NCI-H510A treated with DMSO at 0.1 percent for 48 hours (cell line): ENCODE measurements at regions not wholly inside any gene's neighbourhood (a gene's known extent, or its start where the extent isn't known, plus 50 kb on each side); places are given as distances from the start of the nearest gene placed in this dataset.
"Not testable (repeated sequence)": the region's sequence is repeated elsewhere in the genome, so short reads cannot be mapped to it uniquely, and the experiment has no call there.

ENCODE experiments used
- DNase-seq: peaks from one replicate; lab custom pipeline; 2025; lab: John Stamatoyannopoulos, UW

DNA sequence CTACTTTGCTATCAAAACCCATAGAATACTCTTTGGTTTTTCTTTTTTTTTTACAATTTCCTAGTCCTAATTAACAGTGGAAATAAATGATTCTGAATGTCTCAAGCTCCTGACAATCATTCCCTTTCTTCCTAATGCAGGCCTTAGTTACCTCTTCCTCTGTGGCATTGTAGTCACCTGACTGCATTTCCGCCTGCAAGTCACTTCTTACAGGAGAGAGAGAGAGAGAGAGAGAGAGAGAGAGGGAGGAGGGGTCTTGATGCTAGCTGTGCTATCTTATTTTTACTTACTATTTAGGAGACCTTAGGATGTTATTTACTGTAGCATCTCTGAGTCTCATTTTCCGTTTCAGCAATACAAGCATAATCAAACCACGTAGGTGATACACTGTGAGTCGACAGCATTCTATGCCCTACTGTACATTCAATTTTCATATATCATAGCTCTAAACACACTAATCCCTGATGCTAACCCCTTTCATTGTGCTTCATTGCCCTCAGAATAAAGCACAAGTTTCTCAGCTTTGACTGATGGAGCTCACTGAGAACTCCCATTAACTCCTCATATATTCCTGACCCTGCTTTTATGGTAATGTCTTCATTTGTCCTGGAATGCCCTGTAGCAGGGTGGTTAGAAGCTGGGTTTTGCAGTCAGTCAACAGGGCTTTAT is 1237.3 kb downstream of the XPNPEP1 start:
- DNase-seq, result no peak

DNA sequence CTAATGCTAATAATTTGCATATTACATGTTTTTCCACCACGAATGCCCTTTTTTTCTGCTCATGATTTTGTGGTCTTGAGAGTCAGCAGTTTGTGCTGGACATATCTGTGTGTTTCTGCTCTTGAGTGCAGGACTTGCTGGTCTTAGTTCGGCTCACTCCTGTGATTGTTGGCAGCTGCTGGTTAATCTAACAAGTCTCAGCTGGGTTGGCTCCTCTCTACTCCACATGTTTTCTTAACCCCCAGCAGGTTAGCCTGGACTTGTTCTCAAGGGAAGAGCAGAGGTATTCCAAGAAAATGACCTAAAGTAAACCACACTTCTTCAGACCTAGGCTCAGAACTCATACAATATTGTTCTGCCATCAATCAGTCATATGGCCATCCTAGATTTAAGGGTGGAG is 1238.9 kb downstream of the XPNPEP1 start:
- DNase-seq, result no peak

DNA sequence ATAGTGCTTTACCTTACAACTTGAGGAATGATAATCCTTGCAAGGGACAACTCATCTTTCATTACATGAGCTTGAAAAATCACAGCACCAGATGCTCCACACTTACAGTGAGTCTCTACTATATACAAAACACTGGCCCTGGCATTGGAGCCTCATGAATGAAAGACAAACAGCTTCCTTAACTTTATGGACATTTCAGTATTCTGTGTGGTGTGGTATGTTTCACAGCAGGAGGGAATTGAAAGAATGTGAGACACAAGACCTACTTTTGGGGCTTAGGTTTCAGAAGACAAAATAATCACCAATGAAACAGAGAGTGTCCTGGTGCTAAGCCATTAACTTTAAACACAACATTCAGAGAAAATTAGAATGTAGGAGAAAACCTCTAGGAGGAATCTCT is 1249.6 kb downstream of the XPNPEP1 start:
- DNase-seq, result no peak

DNA sequence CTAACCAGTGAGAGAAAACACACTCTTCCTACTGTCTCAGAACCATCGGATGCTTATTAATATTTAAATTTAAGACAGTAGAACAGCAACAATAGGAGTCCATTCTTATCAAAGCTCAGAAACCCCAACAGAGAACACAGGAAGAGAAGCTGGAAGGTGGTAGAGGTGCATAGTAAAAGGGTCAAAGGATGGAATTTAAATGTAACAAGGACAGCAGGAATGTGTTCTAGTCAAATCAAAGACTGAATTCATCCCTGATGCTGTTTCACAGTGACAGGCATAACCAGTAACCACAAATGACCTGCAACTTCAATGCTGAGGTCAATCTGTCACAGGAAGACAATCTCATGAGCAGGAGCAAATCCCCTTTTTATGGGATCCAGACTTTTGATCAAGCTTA is 1259.7 kb downstream of the XPNPEP1 start:
- DNase-seq, result no peak

DNA sequence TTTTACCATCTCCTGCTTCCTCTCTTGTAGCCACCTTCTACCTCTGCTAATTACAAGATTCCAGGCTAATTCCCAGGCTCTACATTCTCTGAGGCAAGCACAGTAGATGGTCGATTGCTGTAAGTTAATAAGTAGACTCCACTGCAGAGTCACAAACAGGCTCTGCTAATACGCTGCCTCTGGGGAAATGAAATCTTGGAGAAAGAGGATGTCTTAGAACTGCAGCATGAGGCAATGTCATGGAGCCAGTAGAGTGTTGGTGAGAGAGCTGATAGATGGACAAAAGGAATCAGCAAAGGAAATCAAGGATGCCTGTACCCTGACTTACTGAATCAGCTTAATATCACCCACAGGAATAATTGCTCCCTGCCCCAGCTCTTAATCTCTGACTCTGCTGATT is 1260.3 kb downstream of the XPNPEP1 start:
- DNase-seq, result no peak

DNA sequence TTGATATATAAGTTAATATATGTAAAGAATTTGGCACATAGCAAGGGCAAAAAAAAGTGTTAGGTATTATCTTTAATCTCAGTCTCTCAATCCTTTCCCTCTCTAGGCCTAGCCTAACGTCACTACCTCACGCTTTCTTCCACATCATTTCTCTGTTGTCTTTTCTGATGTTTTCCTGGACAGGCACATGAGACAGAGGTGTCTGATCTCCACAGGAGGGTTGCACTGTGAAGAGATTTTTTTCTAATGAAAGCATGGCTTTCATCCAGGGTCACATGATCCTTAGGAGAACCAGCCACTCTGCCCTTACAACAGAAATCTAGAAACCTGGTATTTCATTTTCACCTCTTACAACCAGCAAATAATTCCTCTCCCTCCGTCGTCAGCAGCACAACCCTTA is 1268.3 kb downstream of the XPNPEP1 start:
- no peak for DNase-seq

DNA sequence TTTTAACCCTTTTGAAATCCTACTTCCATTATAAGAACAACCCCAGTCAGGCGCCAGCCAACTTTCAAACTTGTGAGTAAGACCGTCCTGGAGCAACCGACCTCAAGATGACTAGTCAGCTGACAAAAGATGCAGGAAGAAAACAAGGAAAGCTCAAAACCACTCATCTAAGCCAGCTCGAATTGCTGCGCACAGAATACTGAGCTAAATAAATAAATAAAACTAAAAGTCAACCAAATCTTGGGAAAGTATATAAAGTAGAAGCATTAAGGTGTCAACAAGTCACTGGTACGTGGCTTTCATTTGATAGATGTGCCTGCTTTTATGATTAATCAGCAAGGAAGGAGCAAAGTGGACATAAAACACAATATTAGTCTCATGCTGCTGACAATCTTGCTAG is 1269.8 kb downstream of the XPNPEP1 start:
- DNase-seq, result no peak

DNA sequence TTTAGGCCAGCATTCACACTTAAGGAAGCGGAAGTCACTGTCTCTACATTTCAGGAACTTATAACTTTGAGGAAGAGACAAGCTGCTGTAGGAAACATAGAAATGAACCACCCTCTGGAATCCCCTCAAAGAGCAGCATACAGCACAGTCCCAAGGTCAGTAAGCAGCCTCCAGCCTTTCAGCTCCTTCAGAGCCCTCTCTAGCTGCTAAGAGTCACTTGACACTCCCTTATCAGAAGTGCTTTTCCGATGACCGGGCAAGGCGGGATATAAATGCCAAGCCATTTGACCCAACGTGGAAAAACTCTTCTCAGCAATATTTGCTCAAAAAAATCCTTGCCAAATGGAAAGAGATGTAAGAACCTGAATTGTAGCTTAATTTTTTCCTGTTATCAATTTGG is 1284.3 kb downstream of the XPNPEP1 start:
- DNase-seq, result no peak

DNA sequence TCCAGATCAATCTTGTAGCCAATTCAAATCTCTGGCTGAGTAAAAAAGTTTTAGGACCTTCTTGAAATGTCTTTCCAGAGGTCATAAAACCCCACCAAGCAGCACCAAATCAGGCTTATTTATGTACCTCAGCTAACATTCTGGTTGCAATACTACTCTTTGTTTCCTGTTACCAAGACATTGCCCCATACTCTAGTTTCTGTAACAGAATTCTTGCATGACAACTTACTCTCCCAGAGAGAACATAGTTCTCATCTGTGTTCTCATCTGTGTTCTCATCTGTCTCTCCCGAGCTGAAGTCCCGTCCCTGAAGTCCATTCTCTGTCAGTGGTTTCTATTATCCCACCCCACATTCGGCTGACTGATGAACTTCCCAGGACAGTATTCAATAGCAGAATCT is 1285.1 kb downstream of the XPNPEP1 start:
- no peak for DNase-seq

DNA sequence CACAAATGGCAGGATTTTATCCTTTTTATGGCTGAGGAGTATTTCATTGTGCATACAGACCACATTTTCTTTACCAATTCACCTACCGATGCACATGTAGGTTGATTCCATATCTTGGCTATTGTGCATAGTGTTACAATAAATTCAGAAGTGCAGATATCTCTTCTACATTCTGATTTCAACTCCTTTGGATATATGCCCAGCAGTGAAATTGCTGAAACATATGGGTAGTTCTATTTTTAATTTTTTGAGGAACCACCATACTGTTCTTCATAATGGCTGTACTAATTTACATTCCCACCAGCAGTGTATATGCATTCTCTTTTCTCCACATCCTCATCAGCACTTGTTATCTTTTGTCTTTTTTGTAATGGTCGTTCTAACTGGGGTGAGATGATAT is 1290.3 kb downstream of the XPNPEP1 start:
- no peak for DNase-seq

DNA sequence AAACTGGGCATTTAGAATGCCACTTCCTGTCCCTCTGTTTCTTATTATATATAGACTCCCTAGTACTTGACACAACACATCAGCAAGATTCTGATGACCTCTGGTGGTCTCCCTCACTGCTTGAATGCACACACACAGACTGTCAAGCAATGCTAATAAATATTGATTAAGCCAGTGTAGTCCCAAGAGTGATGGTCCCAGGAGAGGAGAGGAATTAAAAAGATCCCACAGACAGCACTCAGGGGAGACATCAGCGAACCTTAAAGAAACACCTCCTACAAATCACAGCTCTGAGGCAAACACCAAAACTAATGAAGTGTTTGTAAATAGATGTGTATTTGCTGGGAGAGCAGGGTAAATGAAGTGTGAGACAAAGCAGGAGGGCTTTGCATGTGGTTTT is 1291.2 kb downstream of the XPNPEP1 start:
- DNase-seq, result no peak

DNA sequence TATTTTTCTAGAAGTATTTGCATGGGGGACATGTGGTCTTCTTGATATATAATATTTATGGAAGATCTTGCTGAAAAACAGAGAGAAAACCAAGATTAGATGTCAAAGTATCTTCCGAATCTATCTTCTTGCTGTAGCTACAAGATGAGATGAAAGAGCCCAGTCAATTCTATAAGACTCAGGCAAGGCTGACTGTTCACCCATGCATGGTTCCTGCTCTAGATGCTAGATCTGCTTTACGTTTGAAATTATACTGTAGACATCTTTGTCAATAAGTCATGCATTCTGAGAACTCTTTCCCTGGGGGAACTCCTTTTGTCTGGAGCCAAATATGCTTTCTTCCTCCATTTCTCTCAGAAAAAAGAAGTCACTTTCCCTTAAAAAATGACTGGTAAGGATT is 1292.0 kb downstream of the XPNPEP1 start:
- DNase-seq, result no peak

DNA sequence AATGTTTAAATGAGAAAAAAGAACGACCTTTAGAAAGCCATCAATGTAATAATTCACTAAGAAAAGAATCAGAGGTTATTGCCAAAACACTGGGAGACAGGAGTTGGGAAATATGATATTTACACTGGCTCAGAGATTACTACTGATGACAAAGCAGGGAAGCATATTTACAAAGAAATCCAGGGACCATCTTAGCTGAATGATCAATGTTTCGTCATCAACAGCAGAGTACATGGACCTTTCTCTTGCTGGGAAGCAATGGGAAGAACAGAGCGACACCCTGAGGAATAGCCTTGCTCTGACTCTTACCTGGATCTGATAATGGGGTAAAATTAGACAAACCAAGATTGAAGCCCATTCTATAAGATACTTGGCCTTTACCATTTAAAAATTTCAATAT is 1293.5 kb downstream of the XPNPEP1 start:
- DNase-seq, result no peak

DNA sequence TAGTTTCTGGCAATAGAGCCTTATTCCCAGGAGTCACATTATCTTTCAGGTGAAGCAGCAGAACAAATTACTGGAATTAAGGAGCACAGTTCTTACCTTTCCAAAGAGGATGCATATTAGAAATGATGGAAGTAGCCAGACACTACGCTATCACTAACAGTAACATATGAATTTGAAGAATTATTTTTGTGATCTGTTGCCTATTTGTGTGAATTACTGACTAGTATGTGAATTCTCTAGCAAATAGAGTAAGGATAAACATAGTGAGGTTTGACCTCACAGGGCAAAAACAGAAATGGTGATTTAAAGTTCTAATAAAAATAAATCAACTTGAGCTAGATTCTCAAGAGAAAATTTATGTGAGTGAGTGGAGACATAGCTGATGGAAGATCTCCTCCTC is 1299.3 kb downstream of the XPNPEP1 start:
- DNase-seq, result no peak

DNA sequence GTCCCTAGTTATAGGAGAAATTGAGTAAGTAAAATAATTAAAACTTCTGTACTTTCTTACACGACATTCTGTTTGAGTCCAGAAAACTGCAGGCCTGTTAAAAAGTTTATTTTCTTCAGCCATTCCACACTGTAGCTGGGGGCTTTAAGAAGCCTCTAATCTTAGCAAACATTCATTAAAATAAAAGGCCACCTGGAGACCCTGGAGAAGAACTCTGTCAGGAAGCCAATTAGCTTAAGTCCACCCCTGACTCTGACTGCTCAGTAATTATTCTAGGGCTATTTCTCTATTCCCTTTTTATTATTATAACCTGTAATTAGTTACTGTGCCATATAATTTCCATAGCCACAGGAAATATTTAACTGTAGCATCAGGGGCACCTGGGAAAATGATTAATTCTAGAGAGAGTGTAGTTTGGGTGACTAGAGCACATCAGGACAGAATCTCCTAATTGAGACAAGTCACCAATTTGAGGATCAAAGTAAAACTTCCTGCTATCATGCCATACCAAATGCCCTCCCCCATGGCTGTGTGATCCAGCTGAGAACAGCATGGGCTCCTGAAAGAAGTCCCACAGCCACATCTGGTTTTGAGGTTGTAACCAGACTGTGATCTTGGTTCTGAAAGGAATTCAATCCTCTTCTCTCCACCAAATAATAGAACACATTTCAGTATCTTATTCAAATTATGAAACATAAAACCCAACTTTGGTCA is 1302.3 kb downstream of the XPNPEP1 start:
- DNase-seq, result no peak

DNA sequence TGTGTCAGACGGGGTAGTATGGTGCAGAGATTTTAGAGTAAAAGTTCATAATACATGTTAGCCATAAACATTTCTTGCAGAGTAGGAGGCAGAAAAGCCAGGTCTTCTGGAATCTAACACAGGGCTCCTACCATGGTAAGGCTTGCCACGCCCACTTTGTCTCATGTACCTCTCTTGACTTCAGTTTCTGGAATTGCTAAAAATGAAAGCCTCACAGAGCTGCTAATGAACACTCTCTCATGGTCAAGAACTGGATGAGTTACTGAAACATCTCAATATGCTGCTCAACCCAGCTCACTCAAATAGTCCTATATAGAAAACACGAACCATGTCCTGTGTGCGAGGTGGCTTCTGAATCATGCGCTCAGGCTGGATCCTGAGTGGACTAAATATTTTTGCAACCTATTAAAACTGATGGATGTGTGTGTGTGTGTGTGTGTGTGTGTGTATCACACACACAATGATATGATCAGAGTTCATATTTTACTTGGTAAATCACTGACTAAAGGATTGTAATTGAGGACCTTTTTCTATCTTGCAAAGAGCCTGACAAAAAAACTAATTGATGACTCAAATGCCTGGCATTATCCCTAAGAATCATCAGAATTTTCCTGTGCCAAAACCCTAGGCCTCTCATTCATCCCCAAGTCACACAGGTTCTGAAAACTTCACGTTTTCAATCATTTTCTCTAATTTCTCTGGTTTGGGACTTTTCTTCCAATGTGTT is 1306.6 kb downstream of the XPNPEP1 start:
- DNase-seq, result no peak

DNA sequence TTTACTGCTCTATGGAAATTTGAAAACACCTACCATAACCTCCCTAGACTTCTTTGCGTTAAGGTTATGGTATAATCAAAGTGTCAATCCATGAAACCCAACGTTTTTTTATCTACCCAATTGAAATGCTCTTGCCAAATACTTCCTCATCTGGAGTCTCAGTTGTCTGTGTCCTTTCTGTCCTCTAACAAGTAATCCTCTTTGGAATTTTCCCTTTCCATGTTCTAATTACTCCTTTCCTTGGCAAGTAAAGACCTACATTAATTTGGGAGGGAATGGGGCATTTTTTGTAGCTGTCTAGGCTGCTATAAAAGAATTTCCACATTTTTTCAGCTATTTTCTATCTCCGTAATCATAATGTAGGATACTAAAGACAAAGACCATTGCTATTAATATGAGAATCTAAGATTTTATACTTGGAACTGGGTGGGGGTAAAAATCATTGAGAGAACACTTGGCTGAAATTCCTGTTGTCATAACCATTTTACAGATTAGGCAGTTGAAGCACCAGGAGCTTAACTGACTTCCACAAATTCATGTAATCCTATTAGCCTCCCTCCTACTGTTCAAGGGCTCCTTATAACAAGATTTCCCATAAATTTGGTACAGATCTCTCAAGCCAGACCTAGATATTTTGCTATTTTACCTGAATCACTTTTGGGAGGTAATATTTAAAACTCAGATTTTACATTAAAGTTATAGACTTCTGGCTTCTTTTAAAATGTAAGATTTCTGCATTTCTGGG is 1307.6 kb downstream of the XPNPEP1 start:
- no peak for DNase-seq

DNA sequence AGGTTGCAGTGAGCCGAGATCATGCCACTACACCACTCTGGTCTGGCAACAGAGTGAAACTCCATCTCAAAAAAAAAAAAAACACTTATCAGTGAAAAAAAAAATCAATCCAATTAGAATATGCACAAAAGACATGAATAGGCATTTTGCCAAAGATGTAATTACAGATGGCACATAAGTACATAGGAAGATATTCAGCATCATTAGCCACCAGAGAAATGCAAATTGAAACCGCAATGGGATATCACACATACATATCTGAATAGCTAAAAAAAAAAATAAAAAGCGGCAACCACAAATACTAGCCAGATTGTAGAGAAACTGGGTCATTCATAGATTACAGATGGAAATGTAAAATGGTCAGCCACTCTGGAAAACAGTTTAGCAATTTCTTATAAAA is 1310.8 kb downstream of the XPNPEP1 start:
- no peak for DNase-seq

DNA sequence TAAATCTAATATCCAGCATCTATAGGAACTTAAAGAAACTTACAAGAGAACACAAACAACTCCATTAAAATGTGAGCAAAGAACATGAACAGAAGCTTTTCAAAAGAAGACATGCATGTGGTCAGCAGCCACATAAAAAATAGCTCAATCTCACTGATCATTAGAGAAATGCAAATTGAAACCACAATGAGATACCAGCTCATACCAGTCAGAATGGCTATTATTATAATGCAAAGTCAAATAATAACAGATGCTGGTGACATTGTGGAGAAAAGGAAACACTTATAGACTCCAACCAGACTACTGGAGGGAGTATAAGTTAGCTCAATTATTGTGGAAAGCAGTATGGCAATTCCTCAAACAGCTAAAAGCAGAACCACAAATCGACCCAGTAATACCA is 1314.5 kb downstream of the XPNPEP1 start:
- DNase-seq, result no peak

DNA sequence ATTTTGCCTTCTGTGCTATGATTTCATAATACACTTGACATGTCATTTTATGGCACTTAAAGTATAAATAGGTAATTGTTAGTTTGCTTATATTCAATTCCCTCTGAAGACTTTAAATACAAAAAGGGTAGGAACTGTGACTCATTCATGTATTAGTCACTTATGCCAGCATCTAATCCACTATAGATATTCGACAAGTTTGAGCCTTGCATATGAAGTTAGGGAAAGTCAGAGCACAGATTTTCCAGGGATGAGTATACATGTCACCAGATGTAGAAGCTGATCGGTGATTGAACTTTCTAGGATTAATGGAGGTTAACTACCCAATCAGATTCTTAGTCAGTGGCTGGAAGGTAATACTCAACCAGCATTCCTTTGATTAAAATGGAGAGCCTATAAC is 1321.5 kb downstream of the XPNPEP1 start:
- no peak for DNase-seq

DNA sequence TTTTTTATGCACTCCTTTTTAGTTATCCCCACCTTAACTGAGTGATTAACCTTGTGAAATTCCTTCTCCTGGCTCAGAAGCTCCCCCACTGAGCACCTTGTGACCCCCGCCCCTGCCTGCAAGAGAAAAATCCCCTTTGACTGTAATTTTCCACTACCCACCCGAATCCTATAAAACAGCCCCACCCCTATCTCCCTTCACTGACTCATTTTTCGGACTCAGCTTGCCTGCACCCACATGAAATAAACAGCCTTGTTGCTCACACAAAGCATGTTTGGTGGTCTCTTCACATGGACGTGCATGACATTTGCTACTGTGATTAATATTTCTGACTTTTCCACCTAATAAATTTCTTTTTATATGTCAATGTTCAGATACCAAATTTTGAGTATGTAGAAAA is 1322.8 kb downstream of the XPNPEP1 start:
- not testable (repeated sequence) for DNase-seq

DNA sequence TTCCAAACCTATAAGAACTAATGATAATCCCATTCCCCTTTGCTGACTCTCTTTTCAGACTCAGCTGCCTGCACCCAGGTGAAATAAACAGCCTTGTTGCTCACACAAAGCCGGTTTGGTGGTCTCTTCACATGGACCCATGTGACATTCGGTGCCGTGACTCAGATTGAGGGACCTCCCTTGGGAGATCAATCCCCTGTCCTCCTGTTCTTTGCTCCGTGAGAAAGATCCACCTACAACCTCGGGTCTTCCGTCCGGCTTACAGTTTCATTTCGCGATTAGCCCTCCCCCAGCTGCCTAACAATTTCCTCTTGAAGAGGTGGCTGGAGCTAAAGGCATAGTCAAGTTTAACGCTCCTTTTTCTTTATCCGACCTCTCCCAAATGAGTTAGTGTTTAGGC is 1324.0 kb downstream of the XPNPEP1 start:
- DNase-seq, result not testable (repeated sequence)

DNA sequence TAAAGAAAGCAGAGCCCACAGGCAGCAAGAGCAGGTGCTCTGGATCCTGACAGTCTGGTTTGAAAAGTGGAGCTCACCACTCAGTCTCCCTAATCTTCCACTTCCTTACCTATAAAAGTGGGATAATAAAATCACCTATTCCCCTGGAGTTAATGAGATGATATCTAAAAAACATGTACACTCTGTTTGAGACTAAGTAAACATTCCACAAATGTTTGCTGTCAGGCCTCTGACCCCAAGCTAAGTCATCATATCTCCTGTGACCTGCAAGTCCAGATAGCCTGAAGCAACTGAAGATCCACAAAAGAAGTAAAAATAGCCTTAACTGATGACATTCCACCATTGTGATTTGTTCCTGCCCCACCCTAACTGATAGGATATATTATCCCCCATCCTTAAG is 1324.5 kb downstream of the XPNPEP1 start:
- no peak for DNase-seq
